ENCODE measurements at regions not wholly inside any gene's neighbourhood (a gene's known extent, or its start where the extent isn't known, plus 50 kb on each side); places are given as distances from the start of the nearest gene placed in this dataset.

DNA sequence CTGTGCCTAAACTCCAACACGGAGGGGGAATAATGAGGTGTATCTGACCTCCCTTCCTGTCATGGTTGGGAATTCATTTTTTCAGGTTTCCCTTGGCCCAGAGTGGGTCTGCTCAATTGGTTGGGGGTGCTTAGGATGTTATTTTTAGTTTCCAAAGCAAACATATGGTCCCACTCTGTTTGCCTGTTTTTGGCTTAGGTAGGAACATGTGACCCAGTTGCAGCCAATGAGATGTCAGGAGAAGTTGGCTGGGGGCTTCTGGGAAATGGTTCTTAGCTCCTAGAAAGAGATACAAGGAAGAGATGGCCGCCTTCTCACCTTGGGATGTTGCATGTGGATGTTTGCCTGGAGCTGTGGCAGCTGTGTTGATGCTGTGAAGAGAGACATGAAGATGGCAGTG, 147.9 kb upstream of the RFLNA start:
- no peak for DNase-seq (ENCODE audit: low spot score)
- H3K4me1 Mint-ChIP-seq (ENCODE audit: unreplicated experiment): peaks cover 11% of the 10 kb centered on the region
- peaks cover 4% of the 10 kb centered on the region for H3K36me3 Mint-ChIP-seq (ENCODE audit: low read depth, unreplicated experiment)

DNA sequence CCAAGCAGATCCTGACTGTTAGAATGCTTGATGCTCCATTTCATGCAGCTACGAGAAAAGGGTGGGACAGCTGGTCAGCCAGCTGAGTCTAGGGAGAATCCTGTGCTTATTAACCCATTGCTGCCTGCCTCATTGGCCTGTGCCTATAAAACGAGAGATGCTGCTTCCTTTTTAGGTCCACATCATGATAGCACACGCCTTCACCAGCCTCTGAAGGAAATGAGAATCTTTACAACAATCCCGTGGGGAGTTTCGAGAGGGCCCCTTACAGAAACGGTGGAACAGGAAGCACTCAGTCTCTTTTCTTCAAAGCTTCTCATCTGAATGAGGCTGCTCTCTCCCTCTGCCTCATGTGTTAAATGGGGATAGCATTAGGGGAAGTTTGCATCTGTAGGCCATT, 147.3 kb upstream of the RFLNA start:
- peaks cover 11% of the 10 kb centered on the region for H3K4me1 Mint-ChIP-seq (ENCODE audit: unreplicated experiment)
- peaks cover 8% of the 10 kb centered on the region for H3K27me3 Mint-ChIP-seq (ENCODE audit: unreplicated experiment)

More for the DNA sequence above, 147.9 kb upstream of the RFLNA start:
- Mint-ChIP-seq H3K4me3 (ENCODE audit: unreplicated experiment) (no peak overlapping the region), H3K9me3 (ENCODE audit: unreplicated experiment) (no peaks in the 10 kb centered on the region), H3K27me3 (ENCODE audit: unreplicated experiment) (peaks cover 6% of the 10 kb centered on the region), H3K27ac (ENCODE audit: unreplicated experiment) (no peak overlapping the region)
- TF ChIP-seq, protein P1, sequence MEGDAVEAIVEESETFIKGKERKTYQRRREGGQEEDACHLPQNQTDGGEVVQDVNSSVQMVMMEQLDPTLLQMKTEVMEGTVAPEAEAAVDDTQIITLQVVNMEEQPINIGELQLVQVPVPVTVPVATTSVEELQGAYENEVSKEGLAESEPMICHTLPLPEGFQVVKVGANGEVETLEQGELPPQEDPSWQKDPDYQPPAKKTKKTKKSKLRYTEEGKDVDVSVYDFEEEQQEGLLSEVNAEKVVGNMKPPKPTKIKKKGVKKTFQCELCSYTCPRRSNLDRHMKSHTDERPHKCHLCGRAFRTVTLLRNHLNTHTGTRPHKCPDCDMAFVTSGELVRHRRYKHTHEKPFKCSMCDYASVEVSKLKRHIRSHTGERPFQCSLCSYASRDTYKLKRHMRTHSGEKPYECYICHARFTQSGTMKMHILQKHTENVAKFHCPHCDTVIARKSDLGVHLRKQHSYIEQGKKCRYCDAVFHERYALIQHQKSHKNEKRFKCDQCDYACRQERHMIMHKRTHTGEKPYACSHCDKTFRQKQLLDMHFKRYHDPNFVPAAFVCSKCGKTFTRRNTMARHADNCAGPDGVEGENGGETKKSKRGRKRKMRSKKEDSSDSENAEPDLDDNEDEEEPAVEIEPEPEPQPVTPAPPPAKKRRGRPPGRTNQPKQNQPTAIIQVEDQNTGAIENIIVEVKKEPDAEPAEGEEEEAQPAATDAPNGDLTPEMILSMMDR (IDR thresholded peaks at IDR 0.05; ENCODE audit: unreplicated experiment): no peak

DNA sequence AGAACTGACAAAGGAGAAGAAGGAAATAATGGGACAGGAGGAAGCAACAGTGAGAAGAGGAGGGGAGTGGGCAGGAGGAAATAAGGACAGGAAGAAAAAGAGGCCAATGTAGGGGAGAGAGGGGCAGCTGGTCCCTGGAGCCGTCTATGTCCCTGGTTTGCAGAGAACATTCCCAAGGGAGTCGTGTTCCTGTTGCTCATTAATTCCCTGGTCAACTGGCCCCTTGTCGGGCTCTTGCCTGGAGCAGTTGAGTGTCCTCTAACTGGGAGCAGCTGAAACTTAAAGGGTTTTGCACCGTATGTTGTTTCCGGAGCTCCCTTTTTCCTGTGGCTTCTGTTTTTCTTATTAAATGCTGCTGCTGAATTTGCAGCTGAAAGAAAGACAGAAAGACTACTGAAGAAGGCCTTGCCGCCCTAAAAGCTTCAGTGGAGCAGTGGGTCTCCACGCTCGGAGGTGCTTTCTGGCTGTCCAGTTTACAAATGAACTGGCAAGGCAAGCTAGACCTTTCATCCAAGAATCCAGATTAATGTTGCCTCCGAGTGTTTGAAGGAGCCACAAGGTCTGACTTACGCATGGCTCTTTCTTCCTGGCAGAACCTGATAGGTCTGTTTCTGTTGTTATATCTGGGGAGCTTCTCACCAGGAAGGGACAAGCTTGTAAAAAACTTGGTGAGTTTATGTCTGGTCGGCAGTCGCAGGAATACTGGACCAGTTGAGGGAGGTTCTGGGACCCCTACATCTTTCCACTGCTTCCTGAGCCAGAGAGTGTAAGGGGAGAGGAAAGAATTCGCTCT, 146.2 kb upstream of the RFLNA start:
- no peak for DNase-seq (ENCODE audit: low spot score)
- Mint-ChIP-seq H3K9me3 (ENCODE audit: unreplicated experiment) (no peaks in the 10 kb centered on the region), H3K4me1 (ENCODE audit: unreplicated experiment) (peaks cover 11% of the 10 kb centered on the region), H3K27me3 (ENCODE audit: unreplicated experiment) (peaks cover 8% of the 10 kb centered on the region), H3K27ac (ENCODE audit: unreplicated experiment) (peak overlapping the region; percentile 40), H3K36me3 (ENCODE audit: low read depth, unreplicated experiment) (no peaks in the 10 kb centered on the region), H3K4me3 (ENCODE audit: unreplicated experiment) (no peak overlapping the region)
- TF ChIP-seq, protein P1 (IDR thresholded peaks at IDR 0.05; ENCODE audit: unreplicated experiment): no peak

More for the DNA sequence above, 147.3 kb upstream of the RFLNA start:
- no peak for DNase-seq (ENCODE audit: low spot score)
- TF ChIP-seq, protein P1 (IDR thresholded peaks at IDR 0.05; ENCODE audit: unreplicated experiment): no peak
- H3K36me3 Mint-ChIP-seq (ENCODE audit: low read depth, unreplicated experiment): no peaks in the 10 kb centered on the region
- H3K27ac Mint-ChIP-seq (ENCODE audit: unreplicated experiment): no peak overlapping the region
- no peak overlapping the region for H3K4me3 Mint-ChIP-seq (ENCODE audit: unreplicated experiment)
- no peaks in the 10 kb centered on the region for H3K9me3 Mint-ChIP-seq (ENCODE audit: unreplicated experiment)

DNA sequence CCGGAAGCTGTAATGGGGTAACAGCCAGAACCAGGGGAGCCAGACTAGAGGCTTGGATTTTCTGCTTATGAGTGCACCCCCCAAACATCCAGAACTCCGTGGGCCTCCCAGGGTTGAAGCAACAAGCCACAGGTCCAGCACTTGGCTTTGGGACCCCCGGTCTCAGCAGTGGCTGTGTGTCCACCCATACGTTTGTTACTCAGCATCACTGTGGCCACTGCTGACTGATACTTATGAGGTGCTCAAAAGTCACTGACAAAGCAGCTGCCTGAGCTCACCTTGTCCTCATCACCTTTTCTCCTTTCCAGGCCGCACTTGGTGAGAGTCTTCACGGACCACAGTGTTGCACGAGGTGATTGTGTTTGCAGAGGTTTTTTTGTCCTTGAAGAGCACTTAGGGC, 145.6 kb upstream of the RFLNA start:
- no peaks in the 10 kb centered on the region for H3K9me3 Mint-ChIP-seq (ENCODE audit: unreplicated experiment)
- DNase-seq (ENCODE audit: low spot score): no peak
- H3K27me3 Mint-ChIP-seq (ENCODE audit: unreplicated experiment): peaks cover 8% of the 10 kb centered on the region
- TF ChIP-seq, protein P1 (IDR thresholded peaks at IDR 0.05; ENCODE audit: unreplicated experiment): no peak
- H3K36me3 Mint-ChIP-seq (ENCODE audit: low read depth, unreplicated experiment): no peaks in the 10 kb centered on the region
- no peak overlapping the region for H3K27ac Mint-ChIP-seq (ENCODE audit: unreplicated experiment)
- no peak overlapping the region for H3K4me3 Mint-ChIP-seq (ENCODE audit: unreplicated experiment)
- H3K4me1 Mint-ChIP-seq (ENCODE audit: unreplicated experiment): peaks cover 11% of the 10 kb centered on the region

DNA sequence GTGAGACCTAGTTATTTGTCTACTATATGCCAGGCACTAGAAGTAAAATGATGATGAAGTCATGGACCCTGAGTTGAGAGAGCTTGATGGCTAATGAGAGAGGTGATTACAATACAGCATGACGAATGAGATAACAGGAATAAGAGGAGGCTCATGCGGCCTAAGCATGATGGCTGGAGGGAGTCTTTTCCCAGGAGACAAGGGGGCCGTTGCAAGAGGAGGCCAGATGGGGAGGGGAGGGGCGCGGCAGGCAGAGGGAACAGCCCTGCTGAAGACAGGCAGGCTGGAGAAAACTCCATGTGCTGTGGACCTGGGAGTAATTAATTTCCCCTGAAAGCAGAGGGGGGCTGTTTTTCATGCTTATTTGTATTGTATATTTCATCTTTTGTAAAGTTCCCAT, 144.7 kb upstream of the RFLNA start:
- no peaks in the 10 kb centered on the region for H3K9me3 Mint-ChIP-seq (ENCODE audit: unreplicated experiment)
- peaks cover 8% of the 10 kb centered on the region for H3K27me3 Mint-ChIP-seq (ENCODE audit: unreplicated experiment)
- no peak for DNase-seq (ENCODE audit: low spot score)
- peaks cover 11% of the 10 kb centered on the region for H3K4me1 Mint-ChIP-seq (ENCODE audit: unreplicated experiment)
- H3K4me3 Mint-ChIP-seq (ENCODE audit: unreplicated experiment): no peak overlapping the region
- H3K36me3 Mint-ChIP-seq (ENCODE audit: low read depth, unreplicated experiment): no peaks in the 10 kb centered on the region
- TF ChIP-seq, protein P1 (IDR thresholded peaks at IDR 0.05; ENCODE audit: unreplicated experiment): no peak
- no peak overlapping the region for H3K27ac Mint-ChIP-seq (ENCODE audit: unreplicated experiment)

Measured in endothelial cell (in vitro differentiated cells).